IPS-18a (cell line): ENCODE measurements at regions not wholly inside any gene's neighbourhood (a gene's known extent, or its start where the extent isn't known, plus 50 kb on each side); places are given as distances from the start of the nearest gene placed in this dataset.
"Not testable (repeated sequence)": the region's sequence is repeated elsewhere in the genome, so short reads cannot be mapped to it uniquely, and the experiment has no call there.

Experiments used
- H3K27ac ChIP-seq: one replicate; pipeline ENCODE4 v1.5.1; 2013; ENCODE audit warnings: low read length
- H3K27me3 ChIP-seq: one replicate; pipeline ENCODE4 v1.6.1; 2013; ENCODE audit warnings: mild to moderate bottlenecking, low read length; ENCODE audit not compliant: control insufficient read depth, insufficient read depth
- H3K36me3 ChIP-seq: one replicate; pipeline ENCODE4 v1.6.1; 2013; ENCODE audit warnings: low read depth, low read length; ENCODE audit not compliant: control insufficient read depth
- H3K4me1 ChIP-seq: one replicate; pipeline ENCODE4 v1.6.1; 2013; ENCODE audit warnings: low read depth, low read length; ENCODE audit not compliant: control insufficient read depth
- H3K4me3 ChIP-seq: one replicate; pipeline ENCODE4 v1.5.1; 2013; ENCODE audit warnings: low read length
- H3K9ac ChIP-seq: one replicate; pipeline ENCODE4 v1.6.1; 2013; ENCODE audit warnings: mild to moderate bottlenecking, low read length, moderate library complexity
- H3K9me3 ChIP-seq: one replicate; pipeline ENCODE4 v1.6.1; 2013; ENCODE audit warnings: low read depth, low read length; ENCODE audit not compliant: control insufficient read depth

GRCh38 chr9:120319452-120319851 lies 260.5 kb downstream of the CDK5RAP2 start:
- Histone ChIP-seq H3K36me3 (no peaks in the 10 kb centered on the region), H3K4me3 (no peak overlapping the region), H3K27me3 (no peaks in the 10 kb centered on the region), H3K9me3 (peaks cover 8% of the 10 kb centered on the region), H3K27ac (no peak overlapping the region), H3K9ac (no peak overlapping the region), H3K4me1 (no peaks in the 10 kb centered on the region)

GRCh38 chr9:120315154-120315553 lies 264.8 kb downstream of the CDK5RAP2 start:
- H3K4me3 ChIP-seq, result no peak overlapping the region
- no peaks in the 10 kb centered on the region for H3K27me3 ChIP-seq
- H3K4me1 ChIP-seq, result no peaks in the 10 kb centered on the region
- H3K27ac ChIP-seq, result no peak overlapping the region
- peaks cover 12% of the 10 kb centered on the region for H3K9me3 ChIP-seq
- H3K36me3 ChIP-seq, result no peaks in the 10 kb centered on the region
- no peak overlapping the region for H3K9ac ChIP-seq

- Histone ChIP-seq H3K36me3 (no peaks in the 10 kb centered on the region), H3K4me3 (no peak overlapping the region), H3K27me3 (no peaks in the 10 kb centered on the region), H3K4me1 (peaks cover 9% of the 10 kb centered on the region), H3K9me3 (peaks cover 12% of the 10 kb centered on the region), H3K9ac (no peak overlapping the region), H3K27ac (no peak overlapping the region)
Measured at GRCh38 chr9:120312031-120312430, 267.9 kb downstream of the CDK5RAP2 start.

GRCh38 chr9:120310035-120310434 lies 269.9 kb downstream of the CDK5RAP2 start:
- no peaks in the 10 kb centered on the region for H3K27me3 ChIP-seq
- peaks cover 9% of the 10 kb centered on the region for H3K4me1 ChIP-seq
- no peak overlapping the region for H3K27ac ChIP-seq
- H3K4me3 ChIP-seq, result no peak overlapping the region
- no peak overlapping the region for H3K9ac ChIP-seq
- peaks cover 10% of the 10 kb centered on the region for H3K9me3 ChIP-seq
- H3K36me3 ChIP-seq, result no peaks in the 10 kb centered on the region

GRCh38 chr9:120308495-120308894 lies 271.5 kb downstream of the CDK5RAP2 start:
- Histone ChIP-seq H3K4me1 (peaks cover 9% of the 10 kb centered on the region), H3K9me3 (no peaks in the 10 kb centered on the region), H3K36me3 (no peaks in the 10 kb centered on the region), H3K27me3 (no peaks in the 10 kb centered on the region), H3K4me3 (no peak overlapping the region), H3K9ac (no peak overlapping the region), H3K27ac (no peak overlapping the region)

- Histone ChIP-seq H3K4me3 (no peak overlapping the region), H3K27ac (no peak overlapping the region), H3K36me3 (no peaks in the 10 kb centered on the region), H3K9me3 (no peaks in the 10 kb centered on the region), H3K4me1 (peaks cover 9% of the 10 kb centered on the region), H3K27me3 (no peaks in the 10 kb centered on the region), H3K9ac (no peak overlapping the region)
Measured at GRCh38 chr9:120307599-120307998, 272.4 kb downstream of the CDK5RAP2 start.

GRCh38 chr9:120306561-120306960 lies 273.4 kb downstream of the CDK5RAP2 start:
- Histone ChIP-seq H3K27me3 (no peaks in the 10 kb centered on the region), H3K27ac (no peak overlapping the region), H3K9me3 (no peaks in the 10 kb centered on the region), H3K9ac (no peak overlapping the region), H3K4me3 (no peak overlapping the region), H3K36me3 (no peaks in the 10 kb centered on the region), H3K4me1 (peaks cover 9% of the 10 kb centered on the region)

GRCh38 chr9:120306088-120306487 lies 273.9 kb downstream of the CDK5RAP2 start:
- Histone ChIP-seq H3K9ac (no peak overlapping the region), H3K4me1 (peaks cover 9% of the 10 kb centered on the region), H3K4me3 (no peak overlapping the region), H3K36me3 (no peaks in the 10 kb centered on the region), H3K27me3 (no peaks in the 10 kb centered on the region), H3K27ac (no peak overlapping the region), H3K9me3 (no peaks in the 10 kb centered on the region)

GRCh38 chr9:120304896-120305295 lies 275.1 kb downstream of the CDK5RAP2 start:
- not testable (repeated sequence) for H3K36me3 ChIP-seq, H3K4me3 ChIP-seq, H3K9me3 ChIP-seq, H3K9ac ChIP-seq, H3K27ac ChIP-seq, H3K4me1 ChIP-seq, H3K27me3 ChIP-seq

GRCh38 chr9:120303519-120303918 lies 276.4 kb downstream of the CDK5RAP2 start:
- Histone ChIP-seq H3K9ac (no peak overlapping the region), H3K4me3 (no peak overlapping the region), H3K36me3 (no peaks in the 10 kb centered on the region), H3K9me3 (no peaks in the 10 kb centered on the region), H3K4me1 (peaks cover 9% of the 10 kb centered on the region), H3K27ac (no peak overlapping the region), H3K27me3 (no peaks in the 10 kb centered on the region)

- Histone ChIP-seq H3K4me1 (no peaks in the 10 kb centered on the region), H3K4me3 (no peak overlapping the region), H3K36me3 (no peaks in the 10 kb centered on the region), H3K9ac (no peak overlapping the region), H3K27ac (no peak overlapping the region), H3K9me3 (no peaks in the 10 kb centered on the region), H3K27me3 (no peaks in the 10 kb centered on the region)
Measured at GRCh38 chr9:120299785-120300184, 280.2 kb downstream of the CDK5RAP2 start.

GRCh38 chr9:120294003-120294402 lies 286.0 kb downstream of the CDK5RAP2 start:
- Histone ChIP-seq H3K27me3 (no peaks in the 10 kb centered on the region), H3K4me1 (no peaks in the 10 kb centered on the region), H3K9ac (no peak overlapping the region), H3K9me3 (no peaks in the 10 kb centered on the region), H3K27ac (no peak overlapping the region), H3K4me3 (no peak overlapping the region), H3K36me3 (no peaks in the 10 kb centered on the region)
